ENCODE measurements at regions not wholly inside any gene's neighbourhood (a gene's known extent, or its start where the extent isn't known, plus 50 kb on each side); places are given as distances from the start of the nearest gene placed in this dataset.

- no peak overlapping the region for H3K27ac ChIP-seq (replicated peaks; ENCODE audit: low read length)
- H3K36me3 ChIP-seq (replicated peaks in 1 of 2; ENCODE audit: control insufficient read depth in 2 of 2, insufficient read depth in 2 of 2, low read length in 2 of 2): no peaks in the 10 kb centered on the region
- no peak overlapping the region for H2BK120ac ChIP-seq (ENCODE audit: low read depth, low read length)
- no peak overlapping the region for H3K9ac ChIP-seq (ENCODE audit: low read depth, low read length, poor library complexity)
- DNase-seq (ENCODE audit: low spot score): no peak
- H4K91ac ChIP-seq (ENCODE audit: low read depth, low read length, poor library complexity): no peak overlapping the region
- no peaks in the 10 kb centered on the region for H3K79me1 ChIP-seq (ENCODE audit: low read depth, low read length)
- H3K9me3 ChIP-seq (replicated peaks in 1 of 2; ENCODE audit: control insufficient read depth in 2 of 2, insufficient read depth in 1 of 2, low read depth in 1 of 2, low read length in 2 of 2): no peaks in the 10 kb centered on the region
- H3K18ac ChIP-seq (ENCODE audit: low read length): no peak overlapping the region
- H2BK12ac ChIP-seq (ENCODE audit: low read length): no peak overlapping the region
- H2AK5ac ChIP-seq (ENCODE audit: low read depth, low read length): no peak overlapping the region
- H2AFZ ChIP-seq (ENCODE audit: low read length): no peak overlapping the region
- H3K14ac ChIP-seq (ENCODE audit: low read length): no peak overlapping the region
- no peak overlapping the region for H3K23ac ChIP-seq (ENCODE audit: low read depth, low read length, poor library complexity)
- H3K4me3 ChIP-seq (ENCODE audit: low read length in 2 of 2): no peak overlapping the region
- H3K4me2 ChIP-seq (ENCODE audit: insufficient read depth, low read length, poor library complexity, severe bottlenecking): no peak overlapping the region
- no peak overlapping the region for H2BK15ac ChIP-seq (ENCODE audit: low read length)
- H3K27me3 ChIP-seq (ENCODE audit: control insufficient read depth in 3 of 3, insufficient read depth in 3 of 3, low read depth in 1 of 3, low read length in 3 of 3): peaks cover 0 to 15% (median 0%) of the 10 kb centered on the region in 3 experiments
- no peak overlapping the region for H4K8ac ChIP-seq (ENCODE audit: low read depth, low read length)
- H3K4me1 ChIP-seq (ENCODE audit: control insufficient read depth in 2 of 2, insufficient read depth in 1 of 2, low read depth in 1 of 2, low read length in 2 of 2): peaks cover 0 to 13% of the 10 kb centered on the region in 2 donors
- H3K4ac ChIP-seq (ENCODE audit: low read length): no peak overlapping the region
- WGBS, 2 donors (ENCODE audit: extremely low coverage in 2 of 2, insufficient read length in 2 of 2, insufficient replicate concordance in 1 of 2): no CpG with 5 or more reads among the region's 8 CpGs
- no peak overlapping the region for H2BK5ac ChIP-seq (ENCODE audit: low read length)
Measured at GRCh38 chr1:5227114-5227513, 572.7 kb downstream of the AJAP1 start.

GRCh38 chr1:5225707-5226704, 571.6 kb downstream of the AJAP1 start:
- WGBS, 2 donors (ENCODE audit: extremely low coverage in 2 of 2, insufficient read length in 2 of 2, insufficient replicate concordance in 1 of 2): no CpG with 5 or more reads among the region's 20 CpGs
- H2BK15ac ChIP-seq (ENCODE audit: low read length): peak overlapping the region; percentile 21
- H2BK12ac ChIP-seq (ENCODE audit: low read length): no peak overlapping the region
- H3K4me3 ChIP-seq (ENCODE audit: low read length in 2 of 2): no peak overlapping the region
- no peak overlapping the region for H3K18ac ChIP-seq (ENCODE audit: low read length)
- H3K23ac ChIP-seq (ENCODE audit: low read depth, low read length, poor library complexity): no peak overlapping the region
- no peaks in the 10 kb centered on the region for H3K36me3 ChIP-seq (replicated peaks in 1 of 2; ENCODE audit: control insufficient read depth in 2 of 2, insufficient read depth in 2 of 2, low read length in 2 of 2)
- H3K27me3 ChIP-seq (ENCODE audit: control insufficient read depth in 3 of 3, insufficient read depth in 3 of 3, low read depth in 1 of 3, low read length in 3 of 3): peaks cover 0 to 15% (median 0%) of the 10 kb centered on the region in 3 experiments
- H3K14ac ChIP-seq (ENCODE audit: low read length): no peak overlapping the region
- H2AK5ac ChIP-seq (ENCODE audit: low read depth, low read length): no peak overlapping the region
- no peak overlapping the region for H2BK120ac ChIP-seq (ENCODE audit: low read depth, low read length)
- no peak overlapping the region for H3K27ac ChIP-seq (replicated peaks; ENCODE audit: low read length)
- no peak overlapping the region for H2BK5ac ChIP-seq (ENCODE audit: low read length)
- no peak overlapping the region for H4K91ac ChIP-seq (ENCODE audit: low read depth, low read length, poor library complexity)
- peaks cover 0 to 13% of the 10 kb centered on the region in 2 donors for H3K4me1 ChIP-seq (ENCODE audit: control insufficient read depth in 2 of 2, insufficient read depth in 1 of 2, low read depth in 1 of 2, low read length in 2 of 2)
- no peak overlapping the region for H3K4ac ChIP-seq (ENCODE audit: low read length)
- H4K8ac ChIP-seq (ENCODE audit: low read depth, low read length): no peak overlapping the region
- H3K9ac ChIP-seq (ENCODE audit: low read depth, low read length, poor library complexity): no peak overlapping the region
- H3K9me3 ChIP-seq (replicated peaks in 1 of 2; ENCODE audit: control insufficient read depth in 2 of 2, insufficient read depth in 1 of 2, low read depth in 1 of 2, low read length in 2 of 2): no peaks in the 10 kb centered on the region
- H3K79me1 ChIP-seq (ENCODE audit: low read depth, low read length): no peaks in the 10 kb centered on the region
- no peak for DNase-seq (ENCODE audit: low spot score)
- no peak overlapping the region for H3K4me2 ChIP-seq (ENCODE audit: insufficient read depth, low read length, poor library complexity, severe bottlenecking)
- peak overlapping the region; percentile 13 for H2AFZ ChIP-seq (ENCODE audit: low read length)

GRCh38 chr1:5223206-5223605, 568.8 kb downstream of the AJAP1 start:
- no peak overlapping the region for H2BK120ac ChIP-seq (ENCODE audit: low read depth, low read length)
- H3K9me3 ChIP-seq (replicated peaks in 1 of 2; ENCODE audit: control insufficient read depth in 2 of 2, insufficient read depth in 1 of 2, low read depth in 1 of 2, low read length in 2 of 2): no peaks in the 10 kb centered on the region
- H3K4me2 ChIP-seq (ENCODE audit: insufficient read depth, low read length, poor library complexity, severe bottlenecking): no peak overlapping the region
- peaks cover 0 to 15% (median 0%) of the 10 kb centered on the region in 3 experiments for H3K27me3 ChIP-seq (ENCODE audit: control insufficient read depth in 3 of 3, insufficient read depth in 3 of 3, low read depth in 1 of 3, low read length in 3 of 3)
- H3K23ac ChIP-seq (ENCODE audit: low read depth, low read length, poor library complexity): no peak overlapping the region
- DNase-seq (ENCODE audit: low spot score): no peak
- H3K14ac ChIP-seq (ENCODE audit: low read length): no peak overlapping the region
- H3K4me1 ChIP-seq (ENCODE audit: control insufficient read depth in 2 of 2, insufficient read depth in 1 of 2, low read depth in 1 of 2, low read length in 2 of 2): peaks cover 0 to 13% of the 10 kb centered on the region in 2 donors
- H2BK12ac ChIP-seq (ENCODE audit: low read length): no peak overlapping the region
- no peak overlapping the region for H2AFZ ChIP-seq (ENCODE audit: low read length)
- H3K4ac ChIP-seq (ENCODE audit: low read length): no peak overlapping the region
- H3K4me3 ChIP-seq (ENCODE audit: low read length in 2 of 2): no peak overlapping the region
- H3K18ac ChIP-seq (ENCODE audit: low read length): no peak overlapping the region
- peak overlapping the region; percentile 16 for H2AK5ac ChIP-seq (ENCODE audit: low read depth, low read length)
- H2BK5ac ChIP-seq (ENCODE audit: low read length): no peak overlapping the region
- WGBS, 2 donors (ENCODE audit: extremely low coverage in 2 of 2, insufficient read length in 2 of 2, insufficient replicate concordance in 1 of 2): no CpG with 5 or more reads among the region's 4 CpGs
- H3K79me1 ChIP-seq (ENCODE audit: low read depth, low read length): no peaks in the 10 kb centered on the region
- H3K9ac ChIP-seq (ENCODE audit: low read depth, low read length, poor library complexity): no peak overlapping the region
- no peak overlapping the region for H4K91ac ChIP-seq (ENCODE audit: low read depth, low read length, poor library complexity)
- no peak overlapping the region for H4K8ac ChIP-seq (ENCODE audit: low read depth, low read length)
- H3K36me3 ChIP-seq (replicated peaks in 1 of 2; ENCODE audit: control insufficient read depth in 2 of 2, insufficient read depth in 2 of 2, low read length in 2 of 2): no peaks in the 10 kb centered on the region
- no peak overlapping the region for H3K27ac ChIP-seq (replicated peaks; ENCODE audit: low read length)
- H2BK15ac ChIP-seq (ENCODE audit: low read length): no peak overlapping the region

- H3K9me3 ChIP-seq (replicated peaks in 1 of 2; ENCODE audit: control insufficient read depth in 2 of 2, insufficient read depth in 1 of 2, low read depth in 1 of 2, low read length in 2 of 2): no peaks in the 10 kb centered on the region
- no peaks in the 10 kb centered on the region for H3K36me3 ChIP-seq (replicated peaks in 1 of 2; ENCODE audit: control insufficient read depth in 2 of 2, insufficient read depth in 2 of 2, low read length in 2 of 2)
- no peak overlapping the region for H3K14ac ChIP-seq (ENCODE audit: low read length)
- no peaks in the 10 kb centered on the region for H3K79me1 ChIP-seq (ENCODE audit: low read depth, low read length)
- no peak overlapping the region for H3K23ac ChIP-seq (ENCODE audit: low read depth, low read length, poor library complexity)
- no peak overlapping the region for H2AFZ ChIP-seq (ENCODE audit: low read length)
- H3K4me3 ChIP-seq (ENCODE audit: low read length in 2 of 2): no peak overlapping the region
- H4K91ac ChIP-seq (ENCODE audit: low read depth, low read length, poor library complexity): no peak overlapping the region
- no peak overlapping the region for H2BK120ac ChIP-seq (ENCODE audit: low read depth, low read length)
- DNase-seq (ENCODE audit: low spot score): no peak
- WGBS, 2 donors (ENCODE audit: extremely low coverage in 2 of 2, insufficient read length in 2 of 2, insufficient replicate concordance in 1 of 2): no CpG with 5 or more reads among the region's 4 CpGs
- H3K4ac ChIP-seq (ENCODE audit: low read length): no peak overlapping the region
- no peak overlapping the region for H4K8ac ChIP-seq (ENCODE audit: low read depth, low read length)
- H3K18ac ChIP-seq (ENCODE audit: low read length): no peak overlapping the region
- no peak overlapping the region for H2BK5ac ChIP-seq (ENCODE audit: low read length)
- peaks cover 0 to 13% of the 10 kb centered on the region in 2 donors for H3K4me1 ChIP-seq (ENCODE audit: control insufficient read depth in 2 of 2, insufficient read depth in 1 of 2, low read depth in 1 of 2, low read length in 2 of 2)
- no peak overlapping the region for H2AK5ac ChIP-seq (ENCODE audit: low read depth, low read length)
- no peak overlapping the region for H3K9ac ChIP-seq (ENCODE audit: low read depth, low read length, poor library complexity)
- H3K27ac ChIP-seq (replicated peaks; ENCODE audit: low read length): no peak overlapping the region
- no peak overlapping the region for H2BK15ac ChIP-seq (ENCODE audit: low read length)
- peaks cover 0 to 15% (median 0%) of the 10 kb centered on the region in 3 experiments for H3K27me3 ChIP-seq (ENCODE audit: control insufficient read depth in 3 of 3, insufficient read depth in 3 of 3, low read depth in 1 of 3, low read length in 3 of 3)
- H3K4me2 ChIP-seq (ENCODE audit: insufficient read depth, low read length, poor library complexity, severe bottlenecking): no peak overlapping the region
- no peak overlapping the region for H2BK12ac ChIP-seq (ENCODE audit: low read length)
Measured at GRCh38 chr1:5222626-5223025, 568.2 kb downstream of the AJAP1 start.
